GM18907 (cell line): ENCODE measurements at regions not wholly inside any gene's neighbourhood (a gene's known extent, or its start where the extent isn't known, plus 50 kb on each side); places are given as distances from the start of the nearest gene placed in this dataset.
A peak's percentile ranks its signal among the peaks of the same experiment; 100 is the strongest.

Source experiments
- ATAC-seq: cut with Tn5 transposase; IDR thresholded peaks from one replicate; pipeline ENCODE4 v1.9.1; 2021; ENCODE audit warnings: mild to moderate bottlenecking, moderate library complexity; ENCODE audit not compliant: unreplicated experiment

GRCh38 chr6:104579310-104579863, 280.3 kb downstream of the HACE1 start:
- no peak for ATAC-seq

GRCh38 chr6:104575536-104575935, 284.2 kb downstream of the HACE1 start:
- ATAC-seq = no peak

- ATAC-seq = no peak
These were observed 285.5 kb downstream of the HACE1 start for GRCh38 chr6:104574135-104574750.

- no peak for ATAC-seq
These were observed 286.4 kb downstream of the HACE1 start for GRCh38 chr6:104573350-104573749.

DNA sequence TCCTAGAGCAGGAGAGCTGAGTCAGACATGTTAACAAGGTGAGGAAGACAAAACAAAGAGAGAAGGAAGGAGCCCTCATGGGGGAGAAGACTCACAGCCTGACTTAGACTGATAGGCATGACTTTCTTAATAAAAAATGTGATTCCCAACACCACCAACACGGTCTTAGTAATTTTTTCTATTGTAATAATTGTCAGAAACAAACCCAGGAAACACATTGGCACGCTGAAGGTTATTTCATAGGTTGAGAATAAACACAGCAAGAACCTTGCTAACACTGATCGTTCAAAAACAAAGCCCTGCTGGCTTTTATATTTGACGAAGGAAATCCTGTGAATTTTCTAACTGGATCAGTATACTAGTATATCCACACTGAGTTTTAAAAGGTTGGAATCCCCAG, 286.8 kb downstream of the HACE1 start:
- ATAC-seq = no peak

DNA sequence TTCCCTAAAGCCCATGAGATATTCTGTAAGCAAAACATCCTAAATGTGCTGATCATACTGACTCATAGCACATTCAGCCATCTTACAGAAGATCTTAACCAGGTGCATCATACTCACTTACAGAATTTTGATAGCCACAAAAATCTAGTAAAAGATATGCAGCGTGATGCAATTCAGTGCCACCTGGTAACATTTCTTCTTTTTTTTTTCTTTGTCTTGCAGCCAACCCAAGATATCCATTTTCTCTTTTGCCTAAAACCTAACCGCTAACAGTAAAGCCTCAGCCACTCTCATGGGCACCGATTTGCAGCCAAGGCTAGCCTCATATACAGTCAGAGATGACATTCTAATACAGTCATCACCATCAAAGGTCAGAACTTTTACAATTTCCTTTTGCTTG, 293.3 kb downstream of the HACE1 start:
- no peak for ATAC-seq

DNA sequence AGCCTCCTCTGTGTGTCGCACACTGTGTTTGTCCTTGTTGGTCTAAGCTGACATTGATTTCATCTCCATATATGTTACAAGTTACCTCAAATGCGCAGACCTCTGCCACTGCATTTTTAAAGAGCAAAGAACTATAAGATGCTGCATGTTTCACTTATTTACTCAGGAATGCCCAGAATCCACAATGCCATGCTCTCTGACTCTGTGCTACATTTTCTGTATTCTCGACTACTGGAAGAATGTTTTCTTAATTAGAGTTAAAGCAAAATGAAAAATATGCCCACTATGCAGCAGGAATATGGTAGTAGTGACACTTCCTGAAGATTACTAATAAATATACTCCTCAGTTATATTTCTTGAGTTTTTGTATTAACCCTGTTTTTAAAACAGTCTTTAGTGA, 296.4 kb downstream of the HACE1 start:
- no peak for ATAC-seq

DNA sequence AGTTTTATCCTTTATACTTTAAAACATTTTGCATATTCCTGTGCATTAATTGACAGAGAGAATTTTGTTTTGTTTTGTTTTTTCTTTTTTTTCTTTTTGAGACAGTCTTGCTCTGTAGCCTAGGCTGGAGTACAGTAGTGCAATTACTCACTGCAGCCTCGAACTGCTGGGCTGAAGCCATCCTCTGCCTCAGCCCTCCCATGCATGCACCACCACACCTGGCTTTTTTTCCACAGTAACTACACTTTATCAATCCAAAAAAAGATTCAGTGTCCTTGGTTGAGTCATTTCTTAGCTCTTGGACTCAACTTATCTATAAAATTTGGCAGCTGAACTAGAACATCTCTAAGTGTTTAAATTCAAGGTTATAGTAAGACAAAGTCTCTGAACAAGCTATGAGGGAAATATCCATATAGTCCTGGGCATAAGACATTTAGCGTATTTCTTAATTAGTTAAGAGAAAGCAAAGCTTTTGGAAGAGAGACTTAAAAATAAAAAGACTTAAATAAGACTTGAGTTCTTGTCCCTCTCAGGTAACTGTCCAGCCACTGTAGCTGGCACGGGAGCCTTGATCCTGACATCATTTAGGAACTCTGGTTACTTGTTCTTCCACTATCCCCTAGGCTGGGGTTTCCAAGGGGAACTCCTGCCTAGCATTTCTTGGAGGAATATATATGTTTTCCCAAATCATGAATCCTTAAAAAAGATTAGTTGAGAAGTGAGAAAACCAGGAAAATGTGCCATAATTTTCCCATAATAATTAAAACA, 300.1 kb downstream of the HACE1 start:
- ATAC-seq = no peak

DNA sequence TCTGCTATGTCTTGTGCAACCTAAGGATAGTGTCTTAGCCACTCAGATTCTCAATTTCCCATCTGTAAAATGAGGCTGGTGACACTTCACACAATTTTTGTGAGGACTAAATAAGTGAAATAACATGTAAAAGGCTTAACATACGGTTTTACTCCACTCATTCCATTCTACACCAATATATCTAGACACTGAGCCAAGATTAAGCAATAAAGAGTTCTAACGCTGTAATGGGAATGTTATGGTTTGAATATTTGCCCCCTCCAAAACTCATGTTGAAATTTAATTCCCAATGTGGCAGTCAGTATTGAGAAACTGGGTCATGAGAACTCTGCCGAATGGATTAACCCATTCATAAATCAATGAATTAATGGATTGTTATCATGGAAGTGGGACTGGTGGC, 301.0 kb downstream of the HACE1 start:
- ATAC-seq = no peak

- ATAC-seq = no peak
These were observed 311.4 kb downstream of the HACE1 start for GRCh38 chr6:104548297-104548696.

DNA sequence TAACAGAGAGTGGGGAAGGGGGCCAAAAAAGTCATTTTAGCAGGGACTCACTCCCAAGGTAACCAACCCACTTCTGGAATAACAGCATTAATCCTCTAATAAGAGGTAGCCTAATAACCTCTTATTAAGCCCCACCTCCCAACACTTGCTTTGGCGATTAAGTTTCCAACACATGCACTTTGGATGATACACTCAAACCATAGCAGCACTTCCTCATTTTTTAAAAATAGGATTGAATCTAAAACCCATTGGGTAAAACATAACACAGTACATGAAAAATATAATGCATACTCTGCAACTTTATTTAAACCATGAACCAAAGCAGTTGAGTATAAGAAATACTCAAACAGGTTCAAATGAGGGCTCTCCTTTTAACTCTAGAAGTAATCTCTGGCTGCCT, 318.3 kb downstream of the HACE1 start:
- no peak for ATAC-seq

DNA sequence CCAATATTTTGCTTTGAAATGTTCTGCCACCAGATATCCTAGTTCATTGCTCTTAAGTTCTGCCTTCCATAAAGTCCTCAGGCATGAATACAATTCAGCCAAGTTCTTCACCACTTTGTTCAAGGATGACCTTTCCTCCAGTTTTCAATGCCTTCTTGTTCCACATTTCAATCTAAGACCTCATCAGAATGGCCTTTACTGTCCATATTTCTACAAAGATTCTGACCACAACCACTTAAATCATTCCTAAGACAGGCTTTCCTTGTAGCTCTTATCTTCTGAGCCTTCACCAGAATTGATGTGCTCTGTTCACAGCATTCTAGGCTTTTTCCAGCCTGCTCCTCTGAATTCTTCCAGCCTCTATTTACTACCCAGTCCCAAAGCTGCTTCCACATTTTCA, 319.0 kb downstream of the HACE1 start:
- ATAC-seq = no peak

- ATAC-seq = no peak
These were observed 320.5 kb downstream of the HACE1 start for GRCh38 chr6:104539173-104539572.

- no peak for ATAC-seq
These were observed 321.8 kb downstream of the HACE1 start for GRCh38 chr6:104537872-104538271.

GRCh38 chr6:104537180-104537579, 322.5 kb downstream of the HACE1 start:
- ATAC-seq = no peak

- ATAC-seq = no peak
These were observed 327.3 kb downstream of the HACE1 start for GRCh38 chr6:104532462-104532861.

DNA sequence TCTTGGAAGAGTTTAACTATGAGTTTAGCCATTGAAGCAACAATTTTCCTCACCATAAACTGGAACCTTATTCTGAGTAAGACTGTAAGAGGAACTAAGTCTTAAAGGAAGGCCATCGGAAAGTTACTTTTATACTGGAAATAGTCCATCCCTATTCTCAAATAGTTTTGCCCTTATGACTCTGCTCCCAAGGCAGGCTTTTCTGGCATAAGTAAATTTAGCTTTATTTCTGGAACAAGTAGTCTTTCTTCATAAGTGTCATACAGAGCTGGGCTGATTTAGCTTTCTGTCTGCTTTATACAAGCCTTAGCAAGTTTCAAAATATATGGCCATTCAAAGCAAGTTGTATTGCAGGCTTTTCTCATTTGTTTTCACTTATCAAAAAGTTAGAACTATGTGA, 328.1 kb downstream of the HACE1 start:
- no peak for ATAC-seq

DNA sequence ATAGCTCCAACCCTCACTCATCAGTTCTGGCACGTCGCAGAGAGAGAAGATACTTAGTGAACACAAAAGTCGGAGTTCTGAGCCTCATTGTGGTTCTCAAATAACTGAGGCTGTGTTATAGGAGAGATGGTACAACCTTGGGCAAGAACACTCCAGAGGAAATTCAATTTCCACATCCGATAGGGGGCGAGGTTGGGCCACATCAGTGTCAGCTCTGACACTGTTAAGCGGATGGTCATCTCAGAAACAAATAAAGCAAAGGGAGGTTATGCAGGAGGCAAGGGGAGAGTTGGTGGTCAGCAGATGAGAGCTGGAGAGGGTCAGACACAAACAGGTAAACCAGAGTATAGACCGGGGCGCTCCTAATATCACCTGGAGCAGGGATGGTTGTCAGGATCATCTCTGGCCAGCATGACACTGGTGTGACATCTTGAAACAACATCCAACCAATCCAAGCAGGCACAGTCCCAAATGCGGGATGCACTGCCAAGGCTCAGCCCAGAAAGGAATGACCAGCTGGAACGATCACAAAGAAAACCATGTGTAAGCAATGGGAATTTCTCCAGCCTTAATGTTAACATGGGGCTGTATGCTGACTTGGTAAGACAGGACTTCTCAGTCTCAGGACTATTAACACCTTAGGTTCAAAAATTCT, 331.8 kb downstream of the HACE1 start:
- no peak for ATAC-seq

GRCh38 chr6:104527311-104527710, 332.4 kb downstream of the HACE1 start:
- ATAC-seq = no peak

GRCh38 chr6:104526376-104526775, 333.3 kb downstream of the HACE1 start:
- no peak for ATAC-seq

GRCh38 chr6:104525677-104526322, 333.9 kb downstream of the HACE1 start:
- peak; percentile 99 for ATAC-seq
